ENCODE measurements at regions not wholly inside any gene's neighbourhood (a gene's known extent, or its start where the extent isn't known, plus 50 kb on each side); places are given as distances from the start of the nearest gene placed in this dataset.

GRCh38 chr18:70920840-70921374, 632.1 kb downstream of the SOCS6 start:
- WGBS, 2 donors = 82 to 85% methylated on average over 4 of the region's 4 CpGs
- no peaks in the 10 kb centered on the region for H3K9me3 ChIP-seq (ENCODE audit: control insufficient read depth, low read length)

GRCh38 chr18:70907673-70908072, 618.8 kb downstream of the SOCS6 start:
- ATAC-seq (ENCODE audit: low FRiP score) (no peak), DNase-seq (no peak)
- Histone ChIP-seq H3K27me3 (ENCODE audit: control insufficient read depth in 1 of 2, insufficient read depth in 2 of 2, low read length in 1 of 2) (no peaks in the 10 kb centered on the region), H3K4me3 (ENCODE audit: low read length in 2 of 2) (no peak overlapping the region), H3K27ac (ENCODE audit: low read depth in 1 of 2, low read length in 2 of 2) (no peak overlapping the region), H3K36me3 (ENCODE audit: control insufficient read depth in 1 of 2, insufficient read depth in 2 of 2, low read length in 1 of 2) (no peaks in the 10 kb centered on the region), H3K4me1 (ENCODE audit: control insufficient read depth in 1 of 2, insufficient read depth in 2 of 2, low read length in 2 of 2) (no peaks in the 10 kb centered on the region), H3K9me3 (ENCODE audit: control insufficient read depth, low read length) (peaks cover 1% of the 10 kb centered on the region)
- WGBS, 2 donors = 15 to 19% methylated on average over 3 of the region's 3 CpGs
- intact Hi-C loops (cut with DNase I) = no loop called here

More at GRCh38 chr18:70920840-70921374, 632.1 kb downstream of the SOCS6 start:
- H3K27me3 ChIP-seq (ENCODE audit: control insufficient read depth in 1 of 2, insufficient read depth in 2 of 2, low read length in 1 of 2) = no peaks in the 10 kb centered on the region
- no peak overlapping the region for H3K4me3 ChIP-seq (ENCODE audit: low read length in 2 of 2)
- intact Hi-C loops (cut with DNase I) = no loop called here
- no peaks in the 10 kb centered on the region for H3K4me1 ChIP-seq (ENCODE audit: control insufficient read depth in 1 of 2, insufficient read depth in 2 of 2, low read length in 2 of 2)
- H3K36me3 ChIP-seq (ENCODE audit: control insufficient read depth in 1 of 2, insufficient read depth in 2 of 2, low read length in 1 of 2) = no peaks in the 10 kb centered on the region
- DNase-seq = no peak
- no peak overlapping the region for H3K27ac ChIP-seq (ENCODE audit: low read depth in 1 of 2, low read length in 2 of 2)
- ATAC-seq (ENCODE audit: low FRiP score) = peak; percentile 33

GRCh38 chr18:70892381-70892780, 603.5 kb downstream of the SOCS6 start:
- 93 to 98% methylated on average over 1 of the region's 1 CpG for WGBS, 2 donors
- Histone ChIP-seq H3K9me3 (ENCODE audit: control insufficient read depth, low read length) (no peaks in the 10 kb centered on the region), H3K4me1 (ENCODE audit: control insufficient read depth in 1 of 2, insufficient read depth in 2 of 2, low read length in 2 of 2) (no peaks in the 10 kb centered on the region), H3K27me3 (ENCODE audit: control insufficient read depth in 1 of 2, insufficient read depth in 2 of 2, low read length in 1 of 2) (no peaks in the 10 kb centered on the region), H3K27ac (ENCODE audit: low read depth in 1 of 2, low read length in 2 of 2) (no peak overlapping the region), H3K4me3 (ENCODE audit: low read length in 2 of 2) (no peak overlapping the region), H3K36me3 (ENCODE audit: control insufficient read depth in 1 of 2, insufficient read depth in 2 of 2, low read length in 1 of 2) (no peaks in the 10 kb centered on the region)
- intact Hi-C loops (cut with DNase I) = no loop called here
- DNase-seq = no peak
- ATAC-seq (ENCODE audit: low FRiP score) = no peak

GRCh38 chr18:70870292-70870691, 581.4 kb downstream of the SOCS6 start:
- H3K9me3 ChIP-seq (ENCODE audit: control insufficient read depth, low read length) = no peaks in the 10 kb centered on the region
- intact Hi-C loops (cut with DNase I) = no loop called here

GRCh38 chr18:70848329-70848728, 559.5 kb downstream of the SOCS6 start:
- ATAC-seq (ENCODE audit: low FRiP score) (no peak), DNase-seq (no peak)
- H3K27ac ChIP-seq (ENCODE audit: low read depth in 1 of 2, low read length in 2 of 2) = no peak overlapping the region
- no peaks in the 10 kb centered on the region for H3K4me1 ChIP-seq (ENCODE audit: control insufficient read depth in 1 of 2, insufficient read depth in 2 of 2, low read length in 2 of 2)
- no peaks in the 10 kb centered on the region for H3K27me3 ChIP-seq (ENCODE audit: control insufficient read depth in 1 of 2, insufficient read depth in 2 of 2, low read length in 1 of 2)
- H3K4me3 ChIP-seq (ENCODE audit: low read length in 2 of 2) = no peak overlapping the region
- no peaks in the 10 kb centered on the region for H3K36me3 ChIP-seq (ENCODE audit: control insufficient read depth in 1 of 2, insufficient read depth in 2 of 2, low read length in 1 of 2)
- WGBS, 2 donors = 50 to 52% methylated on average over 7 of the region's 7 CpGs
- intact Hi-C loops (cut with DNase I) = no loop called here
- no peaks in the 10 kb centered on the region for H3K9me3 ChIP-seq (ENCODE audit: control insufficient read depth, low read length)

More at GRCh38 chr18:70870292-70870691, 581.4 kb downstream of the SOCS6 start:
- ATAC-seq (ENCODE audit: low FRiP score) = no peak
- no peaks in the 10 kb centered on the region for H3K36me3 ChIP-seq (ENCODE audit: control insufficient read depth in 1 of 2, insufficient read depth in 2 of 2, low read length in 1 of 2)
- H3K4me1 ChIP-seq (ENCODE audit: control insufficient read depth in 1 of 2, insufficient read depth in 2 of 2, low read length in 2 of 2) = no peaks in the 10 kb centered on the region
- WGBS, 2 donors = 22 to 59% methylated on average over 1 of the region's 1 CpG
- no peak for DNase-seq
- no peak overlapping the region for H3K4me3 ChIP-seq (ENCODE audit: low read length in 2 of 2)
- H3K27ac ChIP-seq (ENCODE audit: low read depth in 1 of 2, low read length in 2 of 2) = no peak overlapping the region
- H3K27me3 ChIP-seq (ENCODE audit: control insufficient read depth in 1 of 2, insufficient read depth in 2 of 2, low read length in 1 of 2) = no peaks in the 10 kb centered on the region

GRCh38 chr18:70840649-70841048, 551.8 kb downstream of the SOCS6 start:
- 59 to 77% methylated on average over 3 of the region's 3 CpGs for WGBS, 2 donors
- intact Hi-C loops (cut with DNase I) = no loop called here
- Histone ChIP-seq H3K4me3 (ENCODE audit: low read length in 2 of 2) (no peak overlapping the region), H3K27me3 (ENCODE audit: control insufficient read depth in 1 of 2, insufficient read depth in 2 of 2, low read length in 1 of 2) (no peaks in the 10 kb centered on the region), H3K4me1 (ENCODE audit: control insufficient read depth in 1 of 2, insufficient read depth in 2 of 2, low read length in 2 of 2) (no peaks in the 10 kb centered on the region), H3K9me3 (ENCODE audit: control insufficient read depth, low read length) (no peaks in the 10 kb centered on the region), H3K27ac (ENCODE audit: low read depth in 1 of 2, low read length in 2 of 2) (no peak overlapping the region), H3K36me3 (ENCODE audit: control insufficient read depth in 1 of 2, insufficient read depth in 2 of 2, low read length in 1 of 2) (no peaks in the 10 kb centered on the region)
- DNase-seq (no peak), ATAC-seq (ENCODE audit: low FRiP score) (no peak)

- Histone ChIP-seq H3K4me1 (ENCODE audit: control insufficient read depth in 1 of 2, insufficient read depth in 2 of 2, low read length in 2 of 2) (no peaks in the 10 kb centered on the region), H3K27ac (ENCODE audit: low read depth in 1 of 2, low read length in 2 of 2) (no peak overlapping the region), H3K9me3 (ENCODE audit: control insufficient read depth, low read length) (no peaks in the 10 kb centered on the region), H3K4me3 (ENCODE audit: low read length in 2 of 2) (no peak overlapping the region), H3K36me3 (ENCODE audit: control insufficient read depth in 1 of 2, insufficient read depth in 2 of 2, low read length in 1 of 2) (no peaks in the 10 kb centered on the region), H3K27me3 (ENCODE audit: control insufficient read depth in 1 of 2, insufficient read depth in 2 of 2, low read length in 1 of 2) (peaks cover 0 to 2% of the 10 kb centered on the region in 2 donors)
- intact Hi-C loops (cut with DNase I) = no loop called here
- DNase-seq = no peak
- ATAC-seq (ENCODE audit: low FRiP score) = no peak
- 43 to 57% methylated on average over 3 of the region's 3 CpGs for WGBS, 2 donors
Measured at GRCh38 chr18:70827632-70828031, 538.8 kb downstream of the SOCS6 start.

GRCh38 chr18:70826571-70826970, 537.7 kb downstream of the SOCS6 start:
- intact Hi-C loops (cut with DNase I) = no loop called here

GRCh38 chr18:70822691-70823090, 533.8 kb downstream of the SOCS6 start:
- H3K27ac ChIP-seq (ENCODE audit: low read depth in 1 of 2, low read length in 2 of 2) = no peak overlapping the region
- 53 to 64% methylated on average over 3 of the region's 3 CpGs for WGBS, 2 donors
- no peaks in the 10 kb centered on the region for H3K36me3 ChIP-seq (ENCODE audit: control insufficient read depth in 1 of 2, insufficient read depth in 2 of 2, low read length in 1 of 2)
- DNase-seq (no peak), ATAC-seq (ENCODE audit: low FRiP score) (no peak)
- H3K27me3 ChIP-seq (ENCODE audit: control insufficient read depth in 1 of 2, insufficient read depth in 2 of 2, low read length in 1 of 2) = peaks cover 0 to 2% of the 10 kb centered on the region in 2 donors
- no peaks in the 10 kb centered on the region for H3K9me3 ChIP-seq (ENCODE audit: control insufficient read depth, low read length)
- no peak overlapping the region for H3K4me3 ChIP-seq (ENCODE audit: low read length in 2 of 2)
- intact Hi-C loops (cut with DNase I) = no loop called here
- H3K4me1 ChIP-seq (ENCODE audit: control insufficient read depth in 1 of 2, insufficient read depth in 2 of 2, low read length in 2 of 2) = no peaks in the 10 kb centered on the region

More at GRCh38 chr18:70826571-70826970, 537.7 kb downstream of the SOCS6 start:
- peaks cover 0 to 2% of the 10 kb centered on the region in 2 donors for H3K27me3 ChIP-seq (ENCODE audit: control insufficient read depth in 1 of 2, insufficient read depth in 2 of 2, low read length in 1 of 2)
- no peak overlapping the region for H3K27ac ChIP-seq (ENCODE audit: low read depth in 1 of 2, low read length in 2 of 2)
- no peaks in the 10 kb centered on the region for H3K4me1 ChIP-seq (ENCODE audit: control insufficient read depth in 1 of 2, insufficient read depth in 2 of 2, low read length in 2 of 2)
- H3K36me3 ChIP-seq (ENCODE audit: control insufficient read depth in 1 of 2, insufficient read depth in 2 of 2, low read length in 1 of 2) = no peaks in the 10 kb centered on the region
- 97% methylated on average over 2 of the region's 2 CpGs for WGBS, 2 donors
- no peaks in the 10 kb centered on the region for H3K9me3 ChIP-seq (ENCODE audit: control insufficient read depth, low read length)
- ATAC-seq (ENCODE audit: low FRiP score) = no peak
- no peak for DNase-seq
- H3K4me3 ChIP-seq (ENCODE audit: low read length in 2 of 2) = no peak overlapping the region

All from aorta (tissue), 5 donors.